ENCODE measurements at regions not wholly inside any gene's neighbourhood (a gene's known extent, or its start where the extent isn't known, plus 50 kb on each side); places are given as distances from the start of the nearest gene placed in this dataset.

GRCh38 chr13:64362564-64362963 is 2867.6 kb downstream of the PCDH9 start:
- DNase-seq, result no peak

- no peak for DNase-seq
These were observed 2882.5 kb downstream of the PCDH9 start for GRCh38 chr13:64347664-64348063.

- DNase-seq, result no peak
These were observed 2890.6 kb downstream of the PCDH9 start for GRCh38 chr13:64339373-64340063.

- no peak for DNase-seq
These were observed 2891.5 kb downstream of the PCDH9 start for GRCh38 chr13:64338671-64339070.

- no peak for DNase-seq
These were observed 2896.2 kb downstream of the PCDH9 start for GRCh38 chr13:64333888-64334287.

GRCh38 chr13:64332048-64332447 is 2898.1 kb downstream of the PCDH9 start:
- DNase-seq, result no peak

GRCh38 chr13:64327505-64328194 is 2902.5 kb downstream of the PCDH9 start:
- DNase-seq, result no peak

GRCh38 chr13:64314331-64314730 is 2898.7 kb upstream of the PCDH20 start:
- DNase-seq, result no peak

GRCh38 chr13:64311948-64312347 is 2896.3 kb upstream of the PCDH20 start:
- DNase-seq, result no peak

GRCh38 chr13:64311112-64311511 is 2895.5 kb upstream of the PCDH20 start:
- DNase-seq, result no peak

GRCh38 chr13:64305246-64305645 is 2889.6 kb upstream of the PCDH20 start:
- no peak for DNase-seq

- DNase-seq, result no peak
These were observed 2884.6 kb upstream of the PCDH20 start for GRCh38 chr13:64300239-64300638.

GRCh38 chr13:64293923-64294322 is 2878.3 kb upstream of the PCDH20 start:
- DNase-seq, result no peak

- DNase-seq, result no peak
These were observed 2874.1 kb upstream of the PCDH20 start for GRCh38 chr13:64289702-64290101.

- DNase-seq, result no peak
These were observed 2868.3 kb upstream of the PCDH20 start for GRCh38 chr13:64283926-64284325.

GRCh38 chr13:64278493-64278892 is 2862.8 kb upstream of the PCDH20 start:
- DNase-seq, result no peak

GRCh38 chr13:64277097-64277496 is 2861.4 kb upstream of the PCDH20 start:
- no peak for DNase-seq

GRCh38 chr13:64276232-64276631 is 2860.6 kb upstream of the PCDH20 start:
- no peak for DNase-seq

- DNase-seq, result no peak
These were observed 2859.0 kb upstream of the PCDH20 start for GRCh38 chr13:64274481-64275217.

- DNase-seq, result no peak
These were observed 2858.1 kb upstream of the PCDH20 start for GRCh38 chr13:64273780-64274179.

GRCh38 chr13:64272681-64273080 is 2857.0 kb upstream of the PCDH20 start:
- DNase-seq, result no peak

- no peak for DNase-seq
These were observed 2850.4 kb upstream of the PCDH20 start for GRCh38 chr13:64266024-64266423.

GRCh38 chr13:64263285-64263684 is 2847.6 kb upstream of the PCDH20 start:
- DNase-seq, result no peak

- no peak for DNase-seq
These were observed 2841.1 kb upstream of the PCDH20 start for GRCh38 chr13:64256751-64257150.

Measured in hippocampal formation (tissue), 2 donors.